Vagina (tissue), 2 donors: ENCODE measurements at regions not wholly inside any gene's neighbourhood (a gene's known extent, or its start where the extent isn't known, plus 50 kb on each side); places are given as distances from the start of the nearest gene placed in this dataset.

Experiments
- POLR2A ChIP-seq, 2 donors: fragments of 450-650 bp; IDR thresholded peaks; one replicate each; pipeline ENCODE4 v1.6.1; 2017; ENCODE audit warnings: antibody characterized with exemption in 2 of 2, mild to moderate bottlenecking in 2 of 2, moderate library complexity in 2 of 2
- POLR2AphosphoS5 ChIP-seq, 2 donors: sonication (generic); formaldehyde crosslinking; IDR thresholded peaks; one replicate each; pipeline ENCODE4 v1.9.0; 2017; ENCODE audit warnings: antibody characterized with exemption in 2 of 2, mild to moderate bottlenecking in 2 of 2, low read depth in 1 of 2; ENCODE audit not compliant: insufficient read depth in 1 of 2
- TF ChIP-seq, protein P1 (sequence below), 3 experiments: fragments of 450-650 bp in 2 of 3; fragments of 200-600 bp in 1 of 3; sonication (generic) in 1 of 3; IDR thresholded peaks; one replicate each; pipeline ENCODE4 v1.5.1; 2017 to 2019; ENCODE audit warnings: antibody characterized with exemption in 3 of 3, mild to moderate bottlenecking in 2 of 3, moderate library complexity in 2 of 3

GRCh38 chr10:29830531-29831512 is 196.1 kb upstream of the SVIL start:
- TF ChIP-seq, protein P1, sequence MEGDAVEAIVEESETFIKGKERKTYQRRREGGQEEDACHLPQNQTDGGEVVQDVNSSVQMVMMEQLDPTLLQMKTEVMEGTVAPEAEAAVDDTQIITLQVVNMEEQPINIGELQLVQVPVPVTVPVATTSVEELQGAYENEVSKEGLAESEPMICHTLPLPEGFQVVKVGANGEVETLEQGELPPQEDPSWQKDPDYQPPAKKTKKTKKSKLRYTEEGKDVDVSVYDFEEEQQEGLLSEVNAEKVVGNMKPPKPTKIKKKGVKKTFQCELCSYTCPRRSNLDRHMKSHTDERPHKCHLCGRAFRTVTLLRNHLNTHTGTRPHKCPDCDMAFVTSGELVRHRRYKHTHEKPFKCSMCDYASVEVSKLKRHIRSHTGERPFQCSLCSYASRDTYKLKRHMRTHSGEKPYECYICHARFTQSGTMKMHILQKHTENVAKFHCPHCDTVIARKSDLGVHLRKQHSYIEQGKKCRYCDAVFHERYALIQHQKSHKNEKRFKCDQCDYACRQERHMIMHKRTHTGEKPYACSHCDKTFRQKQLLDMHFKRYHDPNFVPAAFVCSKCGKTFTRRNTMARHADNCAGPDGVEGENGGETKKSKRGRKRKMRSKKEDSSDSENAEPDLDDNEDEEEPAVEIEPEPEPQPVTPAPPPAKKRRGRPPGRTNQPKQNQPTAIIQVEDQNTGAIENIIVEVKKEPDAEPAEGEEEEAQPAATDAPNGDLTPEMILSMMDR (IDR thresholded peaks at IDR 0.05): no peak
- TF ChIP-seq POLR2A (IDR thresholded peaks at IDR 0.05) (no peak), POLR2AphosphoS5 (IDR thresholded peaks at IDR 0.05; ENCODE audit: insufficient read depth in 1 of 2, low read depth in 1 of 2) (no peak)
